Hematopoietic multipotent progenitor cell treated with erythropoietin and hydrocortisone succinate and interleukin-3 and kit ligand, for 15 days (in vitro differentiated cells): ENCODE measurements at regions not wholly inside any gene's neighbourhood (a gene's known extent, or its start where the extent isn't known, plus 50 kb on each side); places are given as distances from the start of the nearest gene placed in this dataset.
"Not testable (repeated sequence)": the region's sequence is repeated elsewhere in the genome, so short reads cannot be mapped to it uniquely, and the experiment has no call there.

Experiments used
- DNase-seq: peaks from one replicate; pipeline ENCODE4 v3.0.0-alpha.2; 2015; ENCODE audit warnings: low spot score

GRCh38 chr6:84926189-84927155, 162.1 kb upstream of the TBX18 start:
- no peak for DNase-seq

- no peak for DNase-seq
Measured at GRCh38 chr6:84921891-84922290, 157.5 kb upstream of the TBX18 start.

DNA sequence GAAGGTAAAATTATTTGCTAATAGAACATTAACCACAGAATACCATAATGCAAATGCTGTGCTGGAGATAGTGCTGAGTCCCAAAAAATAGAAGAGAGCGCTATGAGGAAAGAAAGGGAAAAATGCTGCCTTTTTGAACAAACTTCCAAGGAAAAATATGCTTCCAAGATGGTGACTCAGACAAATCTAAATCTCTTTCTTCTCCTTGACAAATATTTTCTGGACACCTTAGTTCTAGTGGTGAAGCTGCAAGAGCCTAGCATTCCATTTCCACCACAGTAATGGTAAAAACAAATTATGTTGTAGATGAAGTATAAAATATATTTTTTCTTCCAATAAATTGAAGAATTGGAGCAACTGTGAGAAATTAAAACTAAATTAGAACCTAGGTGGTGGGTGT, 155.6 kb upstream of the TBX18 start:
- DNase-seq = no peak

GRCh38 chr6:84916704-84917103, 152.3 kb upstream of the TBX18 start:
- no peak for DNase-seq

- DNase-seq = no peak
Measured at GRCh38 chr6:84912472-84913322, 148.3 kb upstream of the TBX18 start.

DNA sequence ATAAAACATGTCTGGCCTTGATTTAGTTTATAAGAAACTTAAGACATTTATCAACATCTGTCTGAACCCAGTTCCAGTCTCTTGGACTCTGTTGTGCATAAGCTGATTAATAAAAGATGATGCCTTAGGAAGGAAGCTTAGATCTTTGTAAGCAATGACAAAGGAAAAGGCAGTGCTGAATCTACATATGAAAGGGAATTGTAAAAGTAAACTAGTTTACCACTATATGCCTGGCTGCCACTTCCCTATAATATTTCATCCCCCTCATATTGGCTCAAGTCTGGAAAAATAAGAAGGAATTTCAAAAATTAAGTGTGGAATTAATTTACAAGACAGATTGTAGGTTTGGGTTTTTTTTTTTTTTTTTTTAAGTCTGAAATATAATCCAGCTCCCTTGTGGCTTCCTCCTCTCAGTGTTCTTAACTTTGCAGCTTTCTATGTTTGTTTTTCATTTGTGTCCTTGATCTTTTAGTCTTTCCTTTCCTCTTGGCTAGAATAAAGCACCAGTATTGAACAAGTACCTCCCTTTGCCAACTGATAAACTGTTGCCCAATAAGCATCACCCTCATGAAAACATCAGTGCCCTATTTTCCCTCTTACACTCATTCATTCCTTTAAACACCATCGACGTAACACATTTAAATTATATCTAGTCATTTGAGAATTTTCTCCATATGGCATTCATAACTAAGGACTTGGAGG, 146.7 kb upstream of the TBX18 start:
- no peak for DNase-seq

GRCh38 chr6:84908304-84908904, 144.0 kb upstream of the TBX18 start:
- DNase-seq = no peak

DNA sequence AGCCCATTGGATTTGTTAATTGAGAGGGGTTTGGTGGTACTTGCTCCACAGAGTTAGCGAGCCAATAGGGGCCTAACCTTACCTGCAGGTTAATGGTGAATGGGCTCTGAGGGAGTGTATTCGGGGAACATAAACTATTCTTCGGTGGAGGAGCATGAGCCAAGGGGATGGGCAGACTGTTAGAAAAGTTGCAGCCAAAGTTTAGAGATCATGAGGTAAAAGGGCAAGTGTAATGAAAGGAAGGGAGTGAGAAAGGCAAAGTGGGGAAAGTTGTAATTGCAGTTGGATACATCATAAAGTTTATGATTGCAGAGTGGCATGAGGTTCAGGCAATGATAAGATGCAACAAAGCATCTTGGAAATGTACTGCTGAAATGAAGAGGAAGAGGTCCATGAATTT, 142.1 kb upstream of the TBX18 start:
- DNase-seq = no peak

GRCh38 chr6:84905823-84906222, 141.4 kb upstream of the TBX18 start:
- no peak for DNase-seq

DNA sequence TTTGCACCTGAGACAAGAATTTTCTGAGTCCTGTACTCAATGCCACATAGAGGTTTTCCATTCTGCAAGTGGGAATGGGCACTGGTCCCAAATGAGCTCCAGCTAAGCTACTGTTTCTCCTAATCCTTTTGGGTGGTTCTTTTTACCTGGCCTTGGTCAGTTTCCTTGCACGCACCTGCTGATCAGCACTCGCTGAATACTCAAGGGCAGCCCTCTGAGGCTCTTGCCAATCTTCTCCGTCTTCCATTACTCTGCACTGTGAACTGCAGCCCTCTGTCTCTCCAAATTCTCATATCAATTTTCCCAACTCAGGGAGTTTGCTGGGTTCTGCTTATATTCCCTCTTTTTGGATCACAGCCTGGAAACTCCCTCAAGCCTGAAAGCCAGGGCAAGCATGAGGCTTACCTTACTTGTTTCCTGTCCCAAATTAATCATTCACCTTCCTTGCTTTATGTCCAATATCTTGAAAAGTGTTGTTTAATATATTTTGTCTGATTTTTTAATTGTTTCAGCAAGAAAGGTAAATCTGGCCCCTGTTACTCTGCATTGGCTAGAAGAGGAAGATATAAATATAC, 138.0 kb upstream of the TBX18 start:
- no peak for DNase-seq

DNA sequence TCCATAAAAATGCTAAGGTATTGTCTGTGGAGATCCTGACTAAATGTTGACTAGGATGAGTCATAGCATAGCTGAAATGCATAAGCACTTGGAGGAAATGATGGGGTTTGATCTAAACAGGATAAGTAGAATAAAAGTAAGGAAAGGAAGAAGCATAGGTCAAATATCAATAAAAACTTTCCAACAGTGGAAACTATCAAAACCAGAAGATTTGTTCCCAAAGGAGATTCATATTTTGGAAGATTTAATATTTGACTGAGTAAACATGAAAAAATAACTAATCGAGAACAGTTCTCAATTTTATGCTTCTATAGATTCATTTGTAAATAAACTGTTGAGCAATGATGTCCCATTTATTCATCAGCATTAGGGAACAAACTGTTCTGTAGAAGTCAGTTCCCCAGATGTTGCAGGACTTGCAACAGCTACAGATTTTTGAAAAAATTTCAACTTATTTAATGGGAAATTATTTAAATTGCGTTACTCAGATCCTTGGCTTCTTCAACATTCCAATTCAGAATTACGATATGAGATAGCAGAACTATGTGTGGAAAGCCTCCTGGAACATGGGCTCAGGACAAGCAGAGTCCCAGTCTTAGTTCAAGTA, 133.7 kb upstream of the TBX18 start:
- no peak for DNase-seq

DNA sequence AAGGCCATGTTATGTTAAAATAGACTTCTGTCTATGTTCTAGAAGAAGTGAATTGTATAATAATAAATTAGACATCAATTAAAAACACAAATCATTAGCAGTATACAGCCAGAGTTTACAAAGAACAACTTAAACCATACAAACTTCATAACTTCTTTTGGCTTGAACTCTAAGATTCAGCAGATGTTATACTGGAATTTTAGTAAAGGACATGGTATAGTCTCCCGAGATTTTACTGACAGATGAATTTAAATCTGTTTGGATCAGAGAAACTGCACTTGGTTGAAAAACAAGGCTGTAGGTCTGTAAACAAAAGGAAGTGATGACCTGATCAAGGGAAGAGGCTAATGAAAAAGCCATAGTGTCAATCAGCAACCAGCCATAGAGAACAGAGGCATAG, 132.6 kb upstream of the TBX18 start:
- DNase-seq = no peak

DNA sequence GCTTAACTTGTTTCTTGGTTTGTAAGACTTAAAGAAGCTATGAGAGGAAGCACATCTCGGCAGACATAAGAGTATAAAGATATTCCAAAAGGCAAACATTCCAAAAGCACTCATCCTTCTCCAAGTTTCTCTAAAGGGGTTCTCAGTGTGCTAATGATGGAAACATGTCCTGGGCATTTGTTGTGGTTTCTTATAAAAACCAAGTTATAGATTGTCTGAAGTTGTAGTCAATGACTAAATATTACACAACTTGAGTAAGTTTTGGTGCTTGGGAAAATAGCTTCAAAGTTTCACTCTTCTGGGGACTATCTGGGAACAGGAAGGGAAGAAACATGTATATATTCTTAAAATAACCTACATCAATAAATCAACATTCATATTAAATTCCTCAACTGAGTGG, 128.3 kb upstream of the TBX18 start:
- no peak for DNase-seq

DNA sequence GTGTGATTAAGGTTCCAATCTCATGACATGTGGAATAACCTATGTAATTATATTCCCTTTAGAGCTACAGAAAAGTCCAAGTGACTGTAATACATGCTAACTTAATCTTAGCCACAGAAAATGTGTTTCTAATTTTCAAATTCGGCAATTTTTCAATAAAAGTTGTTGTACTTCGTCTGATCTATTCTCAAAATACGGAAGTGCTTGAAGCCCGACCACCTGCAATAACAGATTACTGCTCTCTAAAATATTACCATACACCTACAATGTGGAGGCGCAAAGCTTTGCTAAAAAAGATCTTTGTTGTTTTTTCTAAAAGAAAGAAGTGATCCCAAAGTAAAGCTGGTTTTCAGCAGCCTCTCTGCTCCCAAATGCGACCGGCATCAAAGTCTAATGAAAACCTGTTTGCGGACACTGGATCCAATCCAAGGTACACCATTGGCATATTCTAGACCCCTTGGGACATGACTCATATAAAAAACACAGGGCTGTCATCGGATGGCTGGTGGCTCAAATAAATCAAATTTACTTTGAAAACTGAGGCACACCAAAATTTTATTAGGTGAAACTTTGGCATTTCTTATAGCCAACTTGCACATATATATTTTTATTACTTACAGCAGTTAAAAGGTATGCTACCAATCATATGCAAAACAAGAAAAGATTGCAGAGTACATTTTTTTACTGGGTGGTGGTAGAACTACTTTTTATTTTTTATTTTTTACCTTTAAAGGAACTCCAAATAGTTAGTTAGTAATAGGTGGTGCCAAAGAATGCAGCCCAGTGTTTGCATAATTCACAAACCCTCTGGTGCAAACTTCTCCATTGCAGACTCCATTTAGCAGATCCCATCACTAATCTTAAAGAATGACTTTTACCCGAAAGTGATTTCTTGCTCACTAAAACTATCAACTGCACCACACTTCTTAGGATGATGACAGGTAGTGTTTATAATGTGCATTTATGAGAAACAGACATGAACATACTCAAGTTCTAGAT, 118.7 kb upstream of the TBX18 start:
- no peak for DNase-seq

DNA sequence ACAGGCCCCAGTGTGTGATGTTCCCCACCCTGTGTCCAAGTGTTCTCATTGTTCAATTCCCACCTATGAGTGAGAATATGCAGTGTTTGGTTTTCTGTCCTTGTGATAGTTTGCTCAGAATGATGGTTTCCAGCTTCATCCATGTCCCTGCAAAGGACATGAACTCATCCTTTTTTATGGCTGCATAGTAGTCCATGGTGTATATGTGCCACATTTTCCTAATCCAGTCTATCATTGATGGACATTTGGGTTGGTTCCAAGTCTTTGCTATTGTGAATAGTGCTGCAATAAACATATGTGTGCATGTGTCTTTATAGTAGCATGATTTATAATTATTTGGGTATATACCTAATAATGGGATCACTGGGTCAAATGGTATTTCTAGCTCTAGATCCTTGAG, 115.0 kb upstream of the TBX18 start:
- DNase-seq = not testable (repeated sequence)

DNA sequence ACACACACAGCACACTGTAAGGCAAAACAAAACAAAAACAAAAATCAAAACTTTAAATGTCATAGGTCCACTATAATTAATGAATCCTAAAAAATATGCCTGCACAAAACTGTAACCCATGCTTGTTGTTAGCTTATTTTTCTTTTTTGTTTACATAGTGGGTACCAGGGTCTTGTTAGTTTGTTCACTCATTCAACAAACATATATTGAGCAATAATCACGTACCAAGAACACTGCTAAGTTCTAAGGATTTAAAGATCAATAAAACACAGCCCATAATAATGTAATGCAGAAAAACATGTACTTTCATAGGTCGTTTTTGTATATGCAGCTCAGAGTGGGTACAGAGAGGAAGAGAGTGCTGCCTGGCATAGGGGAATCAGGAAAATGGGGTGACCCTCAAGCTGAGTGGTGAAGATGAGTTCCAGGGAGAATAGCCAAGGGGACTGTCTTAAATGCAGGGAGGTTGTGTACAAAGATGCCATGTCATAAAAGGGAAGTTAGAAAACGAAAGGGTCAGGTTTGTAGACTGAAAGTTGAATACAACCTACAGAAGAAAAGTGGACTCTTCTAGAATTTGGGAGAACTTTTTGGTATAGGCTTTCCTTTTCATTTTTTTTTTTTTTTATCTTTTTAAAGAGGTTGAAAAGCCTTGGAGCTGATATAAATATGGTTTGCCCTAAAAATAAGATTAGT, 113.3 kb upstream of the TBX18 start:
- no peak for DNase-seq

GRCh38 chr6:84876723-84877514, 112.5 kb upstream of the TBX18 start:
- DNase-seq = no peak

GRCh38 chr6:84872996-84873723, 108.8 kb upstream of the TBX18 start:
- DNase-seq = no peak
